HCT116 (cell line): ENCODE measurements at regions not wholly inside any gene's neighbourhood (a gene's known extent, or its start where the extent isn't known, plus 50 kb on each side); places are given as distances from the start of the nearest gene placed in this dataset.

ENCODE experiments used
- REST ChIP-seq: IDR thresholded peaks from 2 replicates; pipeline ENCODE4 v1.6.1; 2012; ENCODE audit warnings: low read depth
- TF ChIP-seq, protein P1 (sequence below), 3 experiments: fragments of 200-600 bp in 1 of 3; sonication (generic) in 1 of 3; IDR thresholded peaks in 2 of 3; conservative IDR thresholded peaks in 1 of 3; 2 replicates each; pipeline ENCODE4 v1.5.1; 2012 to 2017; ENCODE audit warnings: low read depth in 2 of 3, low read length in 2 of 3, antibody characterized with exemption in 1 of 3, borderline replicate concordance in 1 of 3, control low read depth in 1 of 3, mild to moderate bottlenecking in 1 of 3, mixed read lengths in 1 of 3, mixed run types in 1 of 3, moderate library complexity in 1 of 3; ENCODE audit not compliant: insufficient read depth in 1 of 3

- TF ChIP-seq, protein P1, sequence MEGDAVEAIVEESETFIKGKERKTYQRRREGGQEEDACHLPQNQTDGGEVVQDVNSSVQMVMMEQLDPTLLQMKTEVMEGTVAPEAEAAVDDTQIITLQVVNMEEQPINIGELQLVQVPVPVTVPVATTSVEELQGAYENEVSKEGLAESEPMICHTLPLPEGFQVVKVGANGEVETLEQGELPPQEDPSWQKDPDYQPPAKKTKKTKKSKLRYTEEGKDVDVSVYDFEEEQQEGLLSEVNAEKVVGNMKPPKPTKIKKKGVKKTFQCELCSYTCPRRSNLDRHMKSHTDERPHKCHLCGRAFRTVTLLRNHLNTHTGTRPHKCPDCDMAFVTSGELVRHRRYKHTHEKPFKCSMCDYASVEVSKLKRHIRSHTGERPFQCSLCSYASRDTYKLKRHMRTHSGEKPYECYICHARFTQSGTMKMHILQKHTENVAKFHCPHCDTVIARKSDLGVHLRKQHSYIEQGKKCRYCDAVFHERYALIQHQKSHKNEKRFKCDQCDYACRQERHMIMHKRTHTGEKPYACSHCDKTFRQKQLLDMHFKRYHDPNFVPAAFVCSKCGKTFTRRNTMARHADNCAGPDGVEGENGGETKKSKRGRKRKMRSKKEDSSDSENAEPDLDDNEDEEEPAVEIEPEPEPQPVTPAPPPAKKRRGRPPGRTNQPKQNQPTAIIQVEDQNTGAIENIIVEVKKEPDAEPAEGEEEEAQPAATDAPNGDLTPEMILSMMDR (IDR thresholded peaks at IDR 0.05 in 2 of 3, conservative IDR thresholded peaks at IDR 0.05 in 1 of 3; ENCODE audit: borderline replicate concordance in 1 of 3, insufficient read depth in 1 of 3, low read depth in 2 of 3, low read length in 2 of 3) = no peak
- no peak for TF ChIP-seq REST
These were observed 142.1 kb upstream of the CST7 start for GRCh38 chr20:24806705-24807676.
